GM23338 (cell line): ENCODE measurements at regions not wholly inside any gene's neighbourhood (a gene's known extent, or its start where the extent isn't known, plus 50 kb on each side); places are given as distances from the start of the nearest gene placed in this dataset.

Experiments
- ATAC-seq: fragments of 200-7000 bp; cut with Tn5 transposase; 3 replicates; pipeline ENCODE4 v1.9.1; 2020
- DNase-seq: peaks from one replicate; pipeline ENCODE4 v3.0.0-alpha.2; 2015; ENCODE audit warnings: low spot score
- H2AFZ ChIP-seq: fragments of 200-600 bp; sonication (generic); 2 replicates; pipeline ENCODE4 v1.8.0; 2016; ENCODE audit warnings: antibody characterized with exemption, mild to moderate bottlenecking, moderate library complexity
- H3F3A ChIP-seq: fragments of 200-600 bp; sonication (generic); replicated peaks from 2 replicates; pipeline ENCODE4 v1.8.0; 2017; ENCODE audit warnings: antibody characterized with exemption, mixed run types, low read depth
- H3K27ac ChIP-seq: fragments of 200-600 bp; sonication (generic); 2 replicates; pipeline ENCODE4 v1.6.1; 2016; ENCODE audit warnings: low read depth
- H3K27me3 ChIP-seq: fragments of 200-600 bp; sonication (generic); 2 replicates; pipeline ENCODE4 v1.8.0; 2016; ENCODE audit warnings: mild to moderate bottlenecking, mixed run types, moderate library complexity; ENCODE audit not compliant: insufficient read depth
- H3K36me3 ChIP-seq: fragments of 200-600 bp; sonication (generic); 2 replicates; pipeline ENCODE4 v1.8.0; 2016; ENCODE audit warnings: mild to moderate bottlenecking; ENCODE audit not compliant: insufficient read depth
- H3K4me1 ChIP-seq: fragments of 200-600 bp; sonication (generic); 2 replicates; pipeline ENCODE4 v1.8.0; 2016; ENCODE audit warnings: mild to moderate bottlenecking, moderate library complexity; ENCODE audit not compliant: insufficient read depth
- H3K4me2 ChIP-seq: fragments of 200-600 bp; sonication (generic); 2 replicates; pipeline ENCODE4 v1.7.1; 2017; ENCODE audit warnings: mixed run types
- H3K4me3 ChIP-seq: fragments of 200-600 bp; sonication (generic); 2 replicates; pipeline ENCODE4 v1.6.1; 2016; ENCODE audit warnings: mixed run types
- H3K79me2 ChIP-seq: fragments of 200-600 bp; sonication (generic); replicated peaks from 2 replicates; pipeline ENCODE4 v1.8.0; 2017; ENCODE audit warnings: mild to moderate bottlenecking; ENCODE audit not compliant: insufficient read depth
- H3K9me2 ChIP-seq: fragments of 200-600 bp; sonication (generic); 2 replicates; pipeline ENCODE4 v1.8.0; 2017; ENCODE audit not compliant: insufficient read depth
- H4K20me1 ChIP-seq: fragments of 200-600 bp; sonication (generic); replicated peaks from 2 replicates; pipeline ENCODE4 v1.8.0; 2017; ENCODE audit warnings: mild to moderate bottlenecking; ENCODE audit not compliant: insufficient read depth
- H3K27ac Mint-ChIP-seq: 2 replicates; pipeline ENCODE4 v1.8.0; 2020; ENCODE audit warnings: inconsistent platforms, mild to moderate bottlenecking, moderate library complexity, mixed read lengths
- H3K27me3 Mint-ChIP-seq: 3 replicates; pipeline ENCODE4 v1.8.0; 2022; ENCODE audit warnings: low read depth, mild to moderate bottlenecking, moderate library complexity, mixed read lengths, inconsistent platforms; ENCODE audit not compliant: insufficient read depth, poor library complexity
- H3K36me3 Mint-ChIP-seq: 3 replicates; pipeline ENCODE4 v1.8.0; 2021; ENCODE audit warnings: low read depth, mild to moderate bottlenecking, inconsistent platforms, moderate library complexity, mixed read lengths
- H3K4me1 Mint-ChIP-seq: 3 replicates; pipeline ENCODE4 v1.8.0; 2020; ENCODE audit warnings: mild to moderate bottlenecking, inconsistent platforms, mixed read lengths
- H3K4me3 Mint-ChIP-seq: 3 replicates; pipeline ENCODE4 v1.8.0; 2021; ENCODE audit warnings: moderate library complexity, mild to moderate bottlenecking, inconsistent platforms, mixed read lengths
- H3K9me3 Mint-ChIP-seq: 3 replicates; pipeline ENCODE4 v1.8.0; 2020; ENCODE audit warnings: moderate library complexity, mild to moderate bottlenecking, inconsistent platforms, mixed read lengths
- CREB1 ChIP-seq: fragments of 250-450 bp; sonication (Bioruptor Pico); IDR thresholded peaks from 2 replicates; pipeline ENCODE4 v1.5.0; 2020; ENCODE audit warnings: low read depth, mild to moderate bottlenecking, moderate library complexity
- CTCF ChIP-seq, 2 experiments: fragments of 200-600 bp in 1 of 2; sonication (generic) in 1 of 2; conservative IDR thresholded peaks; 2 replicates each; pipeline versions ENCODE4 v1.5.1 to v1.6.1; 2016 to 2017; ENCODE audit warnings: antibody characterized with exemption in 2 of 2, low read depth in 2 of 2, mild to moderate bottlenecking in 2 of 2, moderate library complexity in 1 of 2
- EZH2 ChIP-seq: fragments of 200-600 bp; sonication (generic); IDR thresholded peaks from one replicate; pipeline ENCODE4 v1.8.0; 2017; ENCODE audit warnings: antibody characterized with exemption, mild to moderate bottlenecking, low read depth; ENCODE audit not compliant: unreplicated experiment
- EZH2phosphoT487 ChIP-seq: fragments of 200-600 bp; sonication (generic); IDR thresholded peaks from one replicate; pipeline ENCODE4 v1.8.1; 2018; ENCODE audit warnings: antibody characterized with exemption; ENCODE audit not compliant: unreplicated experiment
- JUNB ChIP-seq: IDR thresholded peaks from one replicate; pipeline ENCODE4 v1.6.1; 2016; ENCODE audit warnings: antibody characterized with exemption; ENCODE audit not compliant: unreplicated experiment
- NANOG ChIP-seq: IDR thresholded peaks from 2 replicates; pipeline ENCODE4 v1.6.1; 2016; ENCODE audit warnings: antibody characterized with exemption, borderline replicate concordance
- POLR2AphosphoS5 ChIP-seq: IDR thresholded peaks from 2 replicates; pipeline ENCODE4 v1.6.1; 2016; ENCODE audit warnings: antibody characterized with exemption, low read depth
- STAT1 ChIP-seq: IDR thresholded peaks from one replicate; pipeline ENCODE4 v1.6.1; 2016; ENCODE audit warnings: antibody characterized with exemption; ENCODE audit not compliant: unreplicated experiment
- ZNF114 ChIP-seq: fragments of 250-450 bp; sonication (Bioruptor Pico); IDR thresholded peaks from 2 replicates; pipeline ENCODE4 v1.5.0; 2020; ENCODE audit warnings: mild to moderate bottlenecking, moderate library complexity
- ZNF331 ChIP-seq: fragments of 250-450 bp; sonication (Bioruptor Pico); IDR thresholded peaks from 2 replicates; pipeline ENCODE4 v1.5.0; 2020; ENCODE audit warnings: low read depth, mild to moderate bottlenecking, moderate library complexity
- TF ChIP-seq, protein P1 (sequence below): IDR thresholded peaks from 2 replicates; pipeline ENCODE4 v1.6.1; 2016; ENCODE audit warnings: antibody characterized with exemption
- TF ChIP-seq, protein P2 (sequence below): IDR thresholded peaks from one replicate; pipeline ENCODE4 v1.6.1; 2018; ENCODE audit warnings: antibody characterized with exemption; ENCODE audit not compliant: unreplicated experiment
- TF ChIP-seq, protein P3 (sequence below): fragments of 250-450 bp; sonication (Bioruptor Pico); IDR thresholded peaks from 2 replicates; pipeline ENCODE4 v1.5.0; 2020; ENCODE audit warnings: mild to moderate bottlenecking, moderate library complexity

DNA sequence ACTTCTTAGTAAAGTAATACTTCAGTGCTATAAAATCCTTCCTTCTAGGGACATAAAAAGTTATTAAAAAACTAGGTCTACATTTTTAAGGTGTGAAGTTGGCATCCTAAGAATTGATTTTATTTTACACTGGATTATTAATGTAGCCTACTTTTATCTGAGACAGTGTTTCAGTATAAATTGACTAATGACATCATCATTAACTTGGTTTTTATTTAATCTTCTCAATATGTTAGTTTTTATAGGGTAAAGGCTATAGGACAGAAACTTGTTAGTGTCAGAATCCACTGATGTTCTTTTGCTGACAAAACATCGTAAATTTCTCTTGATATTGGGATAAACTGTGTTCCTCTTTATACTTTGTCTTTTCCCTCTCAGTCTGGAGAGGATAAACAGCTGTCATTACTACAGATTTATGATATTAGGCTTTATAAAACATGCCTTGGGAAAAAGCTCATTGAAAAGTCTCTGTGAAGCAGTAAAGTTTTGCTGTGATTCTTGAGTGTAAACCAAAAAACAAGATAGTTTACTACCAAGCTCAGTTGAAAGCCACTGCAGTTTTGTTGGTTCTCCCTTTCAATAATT is 569.9 kb downstream of the EPHA4 start:
- Mint-ChIP-seq H3K9me3 (no peaks in the 10 kb centered on the region), H3K36me3 (no peaks in the 10 kb centered on the region), H3K27me3 (no peaks in the 10 kb centered on the region), H3K4me3 (no peak overlapping the region), H3K4me1 (peaks cover 10% of the 10 kb centered on the region; the same call in 1 of the 3 replicates), H3K27ac (no peak overlapping the region)
- no peaks in the 10 kb centered on the region; the same call in 1 of the 2 replicates for H3K9me2 ChIP-seq
- no peak overlapping the region for H2AFZ ChIP-seq
- H3K4me1 ChIP-seq, result peaks cover 13% of the 10 kb centered on the region; the same call in 1 of the 2 replicates
- H4K20me1 ChIP-seq, result no peaks in the 10 kb centered on the region
- TF ChIP-seq, protein P1, sequence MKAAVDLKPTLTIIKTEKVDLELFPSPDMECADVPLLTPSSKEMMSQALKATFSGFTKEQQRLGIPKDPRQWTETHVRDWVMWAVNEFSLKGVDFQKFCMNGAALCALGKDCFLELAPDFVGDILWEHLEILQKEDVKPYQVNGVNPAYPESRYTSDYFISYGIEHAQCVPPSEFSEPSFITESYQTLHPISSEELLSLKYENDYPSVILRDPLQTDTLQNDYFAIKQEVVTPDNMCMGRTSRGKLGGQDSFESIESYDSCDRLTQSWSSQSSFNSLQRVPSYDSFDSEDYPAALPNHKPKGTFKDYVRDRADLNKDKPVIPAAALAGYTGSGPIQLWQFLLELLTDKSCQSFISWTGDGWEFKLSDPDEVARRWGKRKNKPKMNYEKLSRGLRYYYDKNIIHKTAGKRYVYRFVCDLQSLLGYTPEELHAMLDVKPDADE, result no peak
- TF ChIP-seq EZH2, result no peak
- TF ChIP-seq POLR2AphosphoS5, result no peak
- no peak for TF ChIP-seq STAT1
- no peak for TF ChIP-seq CTCF (conservative IDR thresholded peaks at IDR 0.05; ENCODE audit: low read depth in 2 of 2)
- TF ChIP-seq CREB1 (CRISPR knock-in tag), result no peak
- no peak for TF ChIP-seq ZNF114
- TF ChIP-seq, protein P2, sequence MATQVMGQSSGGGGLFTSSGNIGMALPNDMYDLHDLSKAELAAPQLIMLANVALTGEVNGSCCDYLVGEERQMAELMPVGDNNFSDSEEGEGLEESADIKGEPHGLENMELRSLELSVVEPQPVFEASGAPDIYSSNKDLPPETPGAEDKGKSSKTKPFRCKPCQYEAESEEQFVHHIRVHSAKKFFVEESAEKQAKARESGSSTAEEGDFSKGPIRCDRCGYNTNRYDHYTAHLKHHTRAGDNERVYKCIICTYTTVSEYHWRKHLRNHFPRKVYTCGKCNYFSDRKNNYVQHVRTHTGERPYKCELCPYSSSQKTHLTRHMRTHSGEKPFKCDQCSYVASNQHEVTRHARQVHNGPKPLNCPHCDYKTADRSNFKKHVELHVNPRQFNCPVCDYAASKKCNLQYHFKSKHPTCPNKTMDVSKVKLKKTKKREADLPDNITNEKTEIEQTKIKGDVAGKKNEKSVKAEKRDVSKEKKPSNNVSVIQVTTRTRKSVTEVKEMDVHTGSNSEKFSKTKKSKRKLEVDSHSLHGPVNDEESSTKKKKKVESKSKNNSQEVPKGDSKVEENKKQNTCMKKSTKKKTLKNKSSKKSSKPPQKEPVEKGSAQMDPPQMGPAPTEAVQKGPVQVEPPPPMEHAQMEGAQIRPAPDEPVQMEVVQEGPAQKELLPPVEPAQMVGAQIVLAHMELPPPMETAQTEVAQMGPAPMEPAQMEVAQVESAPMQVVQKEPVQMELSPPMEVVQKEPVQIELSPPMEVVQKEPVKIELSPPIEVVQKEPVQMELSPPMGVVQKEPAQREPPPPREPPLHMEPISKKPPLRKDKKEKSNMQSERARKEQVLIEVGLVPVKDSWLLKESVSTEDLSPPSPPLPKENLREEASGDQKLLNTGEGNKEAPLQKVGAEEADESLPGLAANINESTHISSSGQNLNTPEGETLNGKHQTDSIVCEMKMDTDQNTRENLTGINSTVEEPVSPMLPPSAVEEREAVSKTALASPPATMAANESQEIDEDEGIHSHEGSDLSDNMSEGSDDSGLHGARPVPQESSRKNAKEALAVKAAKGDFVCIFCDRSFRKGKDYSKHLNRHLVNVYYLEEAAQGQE, result no peak
- no peak for TF ChIP-seq NANOG
- no peak for TF ChIP-seq ZNF331
- TF ChIP-seq EZH2phosphoT487, result no peak
- TF ChIP-seq JUNB, result no peak
- TF ChIP-seq, protein P3, sequence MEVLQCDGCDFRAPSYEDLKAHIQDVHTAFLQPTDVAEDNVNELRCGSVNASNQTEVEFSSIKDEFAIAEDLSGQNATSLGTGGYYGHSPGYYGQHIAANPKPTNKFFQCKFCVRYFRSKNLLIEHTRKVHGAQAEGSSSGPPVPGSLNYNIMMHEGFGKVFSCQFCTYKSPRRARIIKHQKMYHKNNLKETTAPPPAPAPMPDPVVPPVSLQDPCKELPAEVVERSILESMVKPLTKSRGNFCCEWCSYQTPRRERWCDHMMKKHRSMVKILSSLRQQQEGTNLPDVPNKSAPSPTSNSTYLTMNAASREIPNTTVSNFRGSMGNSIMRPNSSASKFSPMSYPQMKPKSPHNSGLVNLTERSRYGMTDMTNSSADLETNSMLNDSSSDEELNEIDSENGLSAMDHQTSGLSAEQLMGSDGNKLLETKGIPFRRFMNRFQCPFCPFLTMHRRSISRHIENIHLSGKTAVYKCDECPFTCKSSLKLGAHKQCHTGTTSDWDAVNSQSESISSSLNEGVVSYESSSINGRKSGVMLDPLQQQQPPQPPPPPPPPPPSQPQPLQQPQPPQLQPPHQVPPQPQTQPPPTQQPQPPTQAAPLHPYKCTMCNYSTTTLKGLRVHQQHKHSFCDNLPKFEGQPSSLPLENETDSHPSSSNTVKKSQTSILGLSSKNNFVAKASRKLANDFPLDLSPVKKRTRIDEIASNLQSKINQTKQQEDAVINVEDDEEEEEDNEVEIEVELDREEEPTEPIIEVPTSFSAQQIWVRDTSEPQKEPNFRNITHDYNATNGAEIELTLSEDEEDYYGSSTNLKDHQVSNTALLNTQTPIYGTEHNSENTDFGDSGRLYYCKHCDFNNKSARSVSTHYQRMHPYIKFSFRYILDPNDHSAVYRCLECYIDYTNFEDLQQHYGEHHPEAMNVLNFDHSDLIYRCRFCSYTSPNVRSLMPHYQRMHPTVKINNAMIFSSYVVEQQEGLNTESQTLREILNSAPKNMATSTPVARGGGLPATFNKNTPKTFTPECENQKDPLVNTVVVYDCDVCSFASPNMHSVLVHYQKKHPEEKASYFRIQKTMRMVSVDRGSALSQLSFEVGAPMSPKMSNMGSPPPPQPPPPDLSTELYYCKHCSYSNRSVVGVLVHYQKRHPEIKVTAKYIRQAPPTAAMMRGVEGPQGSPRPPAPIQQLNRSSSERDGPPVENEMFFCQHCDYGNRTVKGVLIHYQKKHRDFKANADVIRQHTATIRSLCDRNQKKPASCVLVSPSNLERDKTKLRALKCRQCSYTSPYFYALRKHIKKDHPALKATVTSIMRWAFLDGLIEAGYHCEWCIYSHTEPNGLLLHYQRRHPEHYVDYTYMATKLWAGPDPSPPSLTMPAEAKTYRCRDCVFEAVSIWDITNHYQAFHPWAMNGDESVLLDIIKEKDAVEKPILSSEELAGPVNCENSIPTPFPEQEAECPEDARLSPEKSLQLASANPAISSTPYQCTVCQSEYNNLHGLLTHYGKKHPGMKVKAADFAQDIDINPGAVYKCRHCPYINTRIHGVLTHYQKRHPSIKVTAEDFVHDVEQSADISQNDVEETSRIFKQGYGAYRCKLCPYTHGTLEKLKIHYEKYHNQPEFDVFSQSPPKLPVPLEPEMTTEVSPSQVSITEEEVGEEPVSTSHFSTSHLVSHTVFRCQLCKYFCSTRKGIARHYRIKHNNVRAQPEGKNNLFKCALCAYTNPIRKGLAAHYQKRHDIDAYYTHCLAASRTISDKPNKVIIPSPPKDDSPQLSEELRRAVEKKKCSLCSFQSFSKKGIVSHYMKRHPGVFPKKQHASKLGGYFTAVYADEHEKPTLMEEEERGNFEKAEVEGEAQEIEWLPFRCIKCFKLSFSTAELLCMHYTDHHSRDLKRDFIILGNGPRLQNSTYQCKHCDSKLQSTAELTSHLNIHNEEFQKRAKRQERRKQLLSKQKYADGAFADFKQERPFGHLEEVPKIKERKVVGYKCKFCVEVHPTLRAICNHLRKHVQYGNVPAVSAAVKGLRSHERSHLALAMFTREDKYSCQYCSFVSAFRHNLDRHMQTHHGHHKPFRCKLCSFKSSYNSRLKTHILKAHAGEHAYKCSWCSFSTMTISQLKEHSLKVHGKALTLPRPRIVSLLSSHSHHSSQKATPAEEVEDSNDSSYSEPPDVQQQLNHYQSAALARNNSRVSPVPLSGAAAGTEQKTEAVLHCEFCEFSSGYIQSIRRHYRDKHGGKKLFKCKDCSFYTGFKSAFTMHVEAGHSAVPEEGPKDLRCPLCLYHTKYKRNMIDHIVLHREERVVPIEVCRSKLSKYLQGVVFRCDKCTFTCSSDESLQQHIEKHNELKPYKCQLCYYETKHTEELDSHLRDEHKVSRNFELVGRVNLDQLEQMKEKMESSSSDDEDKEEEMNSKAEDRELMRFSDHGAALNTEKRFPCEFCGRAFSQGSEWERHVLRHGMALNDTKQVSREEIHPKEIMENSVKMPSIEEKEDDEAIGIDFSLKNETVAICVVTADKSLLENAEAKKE (CRISPR knock-in tag), result no peak
- H3F3A ChIP-seq, result no peaks in the 10 kb centered on the region
- no peaks in the 10 kb centered on the region for H3K79me2 ChIP-seq
- H3K36me3 ChIP-seq, result no peaks in the 10 kb centered on the region
- DNase-seq, result no peak
- no peak overlapping the region for H3K27ac ChIP-seq
- H3K27me3 ChIP-seq, result no peaks in the 10 kb centered on the region
- no peak overlapping the region for H3K4me3 ChIP-seq
- H3K4me2 ChIP-seq, result no peak overlapping the region
- ATAC-seq, result no peak
